ENCODE measurements at regions not wholly inside any gene's neighbourhood (a gene's known extent, or its start where the extent isn't known, plus 50 kb on each side); places are given as distances from the start of the nearest gene placed in this dataset.

GRCh38 chr14:106327234-106327633 lies 800.9 kb downstream of the TMEM121 start:
- TF ChIP-seq CTCF (IDR thresholded peaks at IDR 0.05) (no peak), POLR2A (IDR thresholded peaks at IDR 0.05) (no peak)
